Trophoblast cell (in vitro differentiated cells and primary cell): ENCODE measurements at regions not wholly inside any gene's neighbourhood (a gene's known extent, or its start where the extent isn't known, plus 50 kb on each side); places are given as distances from the start of the nearest gene placed in this dataset.

ENCODE experiments used
- DNase-seq, 2 donors: peaks; one replicate each; pipeline ENCODE4 v3.0.0-alpha.2; 2016
- H2AFZ ChIP-seq: 2 replicates; pipeline ENCODE4 v1.6.1; 2013; ENCODE audit warnings: low read length, moderate library complexity, mild to moderate bottlenecking; ENCODE audit not compliant: insufficient read depth, poor library complexity
- H2AK5ac ChIP-seq: 2 replicates; pipeline ENCODE4 v1.6.1; 2013; ENCODE audit warnings: mild to moderate bottlenecking, low read length
- H2BK120ac ChIP-seq: 2 replicates; pipeline ENCODE4 v1.6.1; 2013; ENCODE audit warnings: low read length, mild to moderate bottlenecking, moderate library complexity; ENCODE audit not compliant: insufficient read depth, poor library complexity
- H2BK12ac ChIP-seq: 2 replicates; pipeline ENCODE4 v1.6.1; 2013; ENCODE audit warnings: mild to moderate bottlenecking, low read length, moderate library complexity
- H2BK5ac ChIP-seq: 2 replicates; pipeline ENCODE4 v1.6.1; 2013; ENCODE audit warnings: low read length, low read depth, moderate library complexity, mild to moderate bottlenecking; ENCODE audit not compliant: poor library complexity
- H3K14ac ChIP-seq: 2 replicates; pipeline ENCODE4 v1.6.1; 2013; ENCODE audit warnings: mild to moderate bottlenecking, low read length
- H3K18ac ChIP-seq: 2 replicates; pipeline ENCODE4 v1.6.1; 2013; ENCODE audit warnings: mild to moderate bottlenecking, low read length
- H3K23ac ChIP-seq: 2 replicates; pipeline ENCODE4 v1.6.1; 2013; ENCODE audit warnings: low read length
- H3K27ac ChIP-seq: 2 replicates; pipeline ENCODE4 v1.5.1; 2013; ENCODE audit warnings: low read depth, mild to moderate bottlenecking, inconsistent platforms, low read length, moderate library complexity
- H3K27me3 ChIP-seq: 2 replicates; pipeline ENCODE4 v1.6.1; 2013; ENCODE audit warnings: inconsistent platforms, mild to moderate bottlenecking, low read length, moderate library complexity; ENCODE audit not compliant: insufficient read depth
- H3K36me3 ChIP-seq, 2 experiments: 1 replicate in 1 of 2; 2 replicates in 1 of 2; pipeline ENCODE4 v1.6.1; 2013; ENCODE audit warnings: low read length in 2 of 2, mild to moderate bottlenecking in 2 of 2, moderate library complexity in 1 of 2; ENCODE audit not compliant: insufficient read depth in 2 of 2, control insufficient read depth in 1 of 2
- H3K4ac ChIP-seq: 2 replicates; pipeline ENCODE4 v1.6.1; 2013; ENCODE audit warnings: low read depth, mild to moderate bottlenecking, low read length, moderate library complexity
- H3K4me1 ChIP-seq, 2 experiments: 1 replicate in 1 of 2; 2 replicates in 1 of 2; pipeline ENCODE4 v1.6.1; 2013; ENCODE audit warnings: low read length in 2 of 2, mild to moderate bottlenecking in 2 of 2, moderate library complexity in 1 of 2; ENCODE audit not compliant: insufficient read depth in 2 of 2, control insufficient read depth in 1 of 2
- H3K4me2 ChIP-seq: 2 replicates; pipeline ENCODE4 v1.6.1; 2013; ENCODE audit warnings: inconsistent platforms, mild to moderate bottlenecking, low read length, moderate library complexity
- H3K4me3 ChIP-seq: 2 replicates; pipeline ENCODE4 v1.5.1; 2013; ENCODE audit warnings: mild to moderate bottlenecking, low read depth, low read length, inconsistent platforms
- H3K79me1 ChIP-seq: one replicate; pipeline ENCODE4 v1.6.1; 2013; ENCODE audit warnings: low read length
- H3K79me2 ChIP-seq: 2 replicates; pipeline ENCODE4 v1.6.1; 2013; ENCODE audit warnings: low read length, mild to moderate bottlenecking; ENCODE audit not compliant: control insufficient read depth, insufficient read depth, poor library complexity
- H3K9ac ChIP-seq: 2 replicates; pipeline ENCODE4 v1.6.1; 2013; ENCODE audit warnings: mild to moderate bottlenecking, low read length
- H3K9me3 ChIP-seq: 2 replicates; pipeline ENCODE4 v1.6.1; 2013; ENCODE audit warnings: low read depth, mild to moderate bottlenecking, control low read depth, inconsistent platforms, low read length; ENCODE audit not compliant: insufficient read depth
- H4K12ac ChIP-seq: 2 replicates; pipeline ENCODE4 v1.6.1; 2013; ENCODE audit warnings: low read depth, mild to moderate bottlenecking, low read length, moderate library complexity
- H4K8ac ChIP-seq: 2 replicates; pipeline ENCODE4 v1.6.1; 2013; ENCODE audit warnings: low read depth, mild to moderate bottlenecking, low read length, moderate library complexity
- H4K91ac ChIP-seq: one replicate; pipeline ENCODE4 v1.6.1; 2013; ENCODE audit warnings: low read depth, mild to moderate bottlenecking, low read length, moderate library complexity
- WGBS: extraction: QIAGEN DNeasy Blood & Tissue Kit; methylation state at CpG from one replicate; pipeline ENCODE4 v1.1.7; 2013; ENCODE audit warnings: missing lambda C conversion rate; ENCODE audit not compliant: insufficient read length, insufficient coverage; ENCODE audit errors: extremely low coverage; 5-methylcytosine and 5-hydroxymethylcytosine counted together

DNA sequence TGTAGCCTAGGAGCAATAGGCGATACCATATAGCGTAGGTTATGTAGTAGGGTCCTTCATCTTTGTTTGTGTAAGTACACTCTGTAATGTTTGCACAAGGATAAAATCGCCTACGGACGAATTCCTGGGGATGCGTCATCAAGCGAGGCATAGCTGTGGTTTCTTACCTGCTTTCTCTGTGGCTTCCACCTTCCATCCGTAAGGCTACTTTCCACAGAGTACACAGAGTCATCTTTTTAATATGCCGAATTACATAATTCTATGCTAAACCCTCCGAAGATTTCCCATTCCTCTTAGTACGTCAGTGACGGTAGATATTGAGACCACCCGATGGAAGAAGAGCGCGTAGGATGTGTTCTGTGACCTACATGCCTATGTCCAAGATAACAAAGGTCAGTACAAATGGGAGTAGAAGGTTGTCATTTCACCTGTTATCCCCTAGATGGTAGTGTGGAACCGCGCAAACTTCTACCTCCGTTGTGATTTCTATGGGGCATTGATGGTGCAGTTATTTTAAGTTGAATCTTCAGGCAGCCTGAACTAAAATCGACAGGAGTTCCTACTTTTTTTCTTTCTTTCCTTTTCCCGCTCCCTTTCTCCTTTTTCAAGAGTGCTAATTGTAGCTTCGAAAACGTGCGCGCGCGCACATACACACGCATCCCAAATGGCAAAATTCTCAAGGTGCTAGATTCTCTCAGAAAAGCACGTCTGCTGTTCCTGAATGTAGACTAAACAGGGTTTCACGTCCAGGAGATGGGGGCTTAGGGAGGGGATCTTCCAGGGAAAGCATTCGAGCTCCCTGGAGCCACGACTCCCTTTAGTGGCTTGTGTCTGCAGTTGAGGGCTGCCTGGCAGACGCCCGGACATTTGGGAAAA lies 111.7 kb upstream of the MBL2 start:
- peak overlapping the region; percentile 77 for H3K27ac ChIP-seq
- no peaks in the 10 kb centered on the region for H3K36me3 ChIP-seq
- H2AFZ ChIP-seq = peak overlapping the region; percentile 66
- no peak overlapping the region for H3K9ac ChIP-seq
- no peaks in the 10 kb centered on the region for H3K27me3 ChIP-seq
- H4K91ac ChIP-seq = peak overlapping the region; percentile 76
- peak overlapping the region; percentile 35 for H3K14ac ChIP-seq
- peak overlapping the region; percentile 84 for H4K8ac ChIP-seq
- WGBS = no CpG with 5 or more reads among the region's 33 CpGs
- H3K4me2 ChIP-seq = peak overlapping the region; percentile 66
- no peak overlapping the region for H4K12ac ChIP-seq
- H3K79me1 ChIP-seq = peaks cover 13% of the 10 kb centered on the region
- no peaks in the 10 kb centered on the region for H3K9me3 ChIP-seq
- H3K79me2 ChIP-seq = peaks cover 3% of the 10 kb centered on the region
- H3K18ac ChIP-seq = peak overlapping the region; percentile 67
- no peak overlapping the region for H3K23ac ChIP-seq
- no peak overlapping the region for H3K4ac ChIP-seq
- peak overlapping the region; percentile 84 for H2BK120ac ChIP-seq
- H3K4me1 ChIP-seq = peaks cover 3% of the 10 kb centered on the region in 2 experiments
- peak; percentile 78 to 88 for DNase-seq
- peak overlapping the region; percentile 65 for H2BK12ac ChIP-seq
- no peak overlapping the region for H3K4me3 ChIP-seq
- H2BK5ac ChIP-seq = peak overlapping the region; percentile 93
- no peak overlapping the region for H2AK5ac ChIP-seq

DNA sequence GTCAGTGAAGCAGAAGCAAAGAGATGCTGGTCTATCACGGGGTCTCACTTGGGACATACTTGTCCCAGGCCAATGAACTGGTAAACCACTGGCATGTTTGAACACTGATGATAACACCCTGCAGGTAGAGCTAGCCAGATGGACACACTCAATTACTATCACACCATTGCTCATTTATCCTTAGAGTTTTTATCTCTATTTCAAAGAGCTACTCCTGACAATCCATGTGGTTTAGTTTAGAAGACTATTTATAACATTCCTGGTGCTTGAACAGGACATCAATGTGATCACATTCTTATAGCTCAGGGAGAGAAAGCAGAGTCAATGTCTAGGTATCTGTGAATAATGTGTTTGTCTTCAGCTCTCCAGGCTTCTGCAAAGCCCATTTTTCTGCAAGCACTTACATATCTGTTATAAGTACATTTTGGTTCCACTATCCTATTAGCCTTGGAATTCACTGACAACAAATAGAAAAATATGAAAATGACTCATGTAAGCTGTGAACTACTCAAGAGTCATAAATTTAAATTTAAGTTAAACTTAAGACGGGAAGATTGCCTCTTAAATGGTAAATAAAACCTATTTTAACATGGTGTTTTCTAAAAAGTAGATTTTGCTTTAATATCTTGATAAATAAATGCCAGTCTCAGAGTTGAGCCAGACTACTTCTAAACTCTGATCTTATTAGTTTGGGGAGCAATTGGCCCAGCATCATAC lies 106.7 kb upstream of the MBL2 start:
- Histone ChIP-seq H3K27me3 (no peaks in the 10 kb centered on the region), H3K27ac (no peak overlapping the region), H3K23ac (no peak overlapping the region), H3K14ac (no peak overlapping the region), H4K12ac (no peak overlapping the region), H4K91ac (no peak overlapping the region), H3K36me3 (no peaks in the 10 kb centered on the region), H3K79me1 (peaks cover 4% of the 10 kb centered on the region), H4K8ac (no peak overlapping the region), H3K4me1 (peaks cover 3% of the 10 kb centered on the region in 2 experiments), H3K4me3 (no peak overlapping the region), H3K4me2 (no peak overlapping the region), H3K9ac (no peak overlapping the region), H2AFZ (no peak overlapping the region), H3K9me3 (no peaks in the 10 kb centered on the region), H2BK120ac (no peak overlapping the region), H3K18ac (no peak overlapping the region), H3K4ac (no peak overlapping the region), H2AK5ac (no peak overlapping the region), H2BK12ac (no peak overlapping the region), H2BK5ac (no peak overlapping the region), H3K79me2 (no peaks in the 10 kb centered on the region)
- WGBS = no CpG with 5 or more reads among the region's 2 CpGs
- no peak for DNase-seq

DNA sequence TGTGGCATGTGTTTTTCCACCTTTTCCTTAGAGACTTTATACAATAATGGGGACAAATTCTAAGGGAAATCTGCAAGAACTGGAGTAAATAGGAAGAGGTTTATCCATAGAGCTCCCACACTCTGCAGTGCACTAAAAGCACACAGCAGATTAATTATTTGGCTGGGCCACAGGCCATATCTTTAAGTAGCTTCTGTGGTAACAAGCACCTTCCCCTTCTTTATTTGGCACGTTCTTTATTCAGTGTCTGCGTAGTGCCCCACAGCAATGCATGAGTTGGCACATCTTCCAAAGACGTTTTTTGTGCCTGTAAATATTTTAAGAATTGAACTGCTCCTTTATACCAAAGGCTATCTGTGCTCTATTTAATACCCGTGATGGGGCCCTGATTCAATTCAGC lies 104.9 kb upstream of the MBL2 start:
- no peak overlapping the region for H3K4me3 ChIP-seq
- no peak overlapping the region for H3K9ac ChIP-seq
- no peaks in the 10 kb centered on the region for H3K9me3 ChIP-seq
- peaks cover 3% of the 10 kb centered on the region in 2 experiments for H3K4me1 ChIP-seq
- H3K14ac ChIP-seq = no peak overlapping the region
- H3K27ac ChIP-seq = no peak overlapping the region
- H4K91ac ChIP-seq = no peak overlapping the region
- H3K4ac ChIP-seq = no peak overlapping the region
- DNase-seq = no peak
- H2BK120ac ChIP-seq = no peak overlapping the region
- H2AK5ac ChIP-seq = no peak overlapping the region
- no peak overlapping the region for H2BK12ac ChIP-seq
- no peak overlapping the region for H2AFZ ChIP-seq
- no peak overlapping the region for H3K4me2 ChIP-seq
- WGBS = no CpG with 5 or more reads among the region's 4 CpGs
- no peaks in the 10 kb centered on the region for H3K36me3 ChIP-seq
- H4K12ac ChIP-seq = no peak overlapping the region
- H2BK5ac ChIP-seq = no peak overlapping the region
- H4K8ac ChIP-seq = no peak overlapping the region
- H3K23ac ChIP-seq = no peak overlapping the region
- H3K18ac ChIP-seq = no peak overlapping the region
- H3K27me3 ChIP-seq = no peaks in the 10 kb centered on the region
- H3K79me1 ChIP-seq = peaks cover 4% of the 10 kb centered on the region
- H3K79me2 ChIP-seq = no peaks in the 10 kb centered on the region

DNA sequence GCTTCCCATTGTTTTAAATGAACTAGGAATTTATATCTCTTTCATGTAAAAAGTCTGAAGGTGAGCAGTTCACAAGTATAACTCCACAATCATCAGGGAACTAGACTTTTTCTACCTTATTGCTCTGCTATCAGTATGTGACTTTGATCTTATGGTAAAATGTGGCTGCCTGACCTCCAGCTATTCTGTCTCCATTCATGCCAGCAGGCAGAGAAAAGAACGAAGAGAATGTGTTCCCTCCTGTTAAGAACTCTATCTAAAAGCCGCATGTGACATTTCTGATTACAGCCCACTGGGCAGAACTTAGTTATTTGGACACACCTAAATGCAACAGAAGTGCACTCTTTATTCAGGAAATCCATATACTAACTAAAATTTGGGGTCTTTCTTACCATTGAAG lies 102.8 kb upstream of the MBL2 start:
- no peak overlapping the region for H3K23ac ChIP-seq
- WGBS = no CpG with 5 or more reads among the region's 2 CpGs
- H3K79me1 ChIP-seq = no peaks in the 10 kb centered on the region
- no peaks in the 10 kb centered on the region for H3K27me3 ChIP-seq
- no peak overlapping the region for H3K4ac ChIP-seq
- no peak for DNase-seq
- H3K9ac ChIP-seq = no peak overlapping the region
- H4K12ac ChIP-seq = no peak overlapping the region
- H2BK120ac ChIP-seq = no peak overlapping the region
- no peak overlapping the region for H4K8ac ChIP-seq
- no peak overlapping the region for H3K18ac ChIP-seq
- H2AK5ac ChIP-seq = no peak overlapping the region
- H3K36me3 ChIP-seq = no peaks in the 10 kb centered on the region
- H3K4me1 ChIP-seq = peaks cover 2 to 3% of the 10 kb centered on the region in 2 experiments
- no peak overlapping the region for H2BK5ac ChIP-seq
- no peak overlapping the region for H3K4me3 ChIP-seq
- no peak overlapping the region for H2BK12ac ChIP-seq
- H3K9me3 ChIP-seq = no peaks in the 10 kb centered on the region
- no peak overlapping the region for H3K14ac ChIP-seq
- H3K27ac ChIP-seq = no peak overlapping the region
- no peak overlapping the region for H4K91ac ChIP-seq
- no peaks in the 10 kb centered on the region for H3K79me2 ChIP-seq
- H3K4me2 ChIP-seq = no peak overlapping the region
- no peak overlapping the region for H2AFZ ChIP-seq
